Liver (tissue), 8 donors: ENCODE measurements at regions not wholly inside any gene's neighbourhood (a gene's known extent, or its start where the extent isn't known, plus 50 kb on each side); places are given as distances from the start of the nearest gene placed in this dataset.

ENCODE experiments used
- DNase-seq: peaks from one replicate; pipeline ENCODE4 v3.0.0-alpha.2; 2017; ENCODE audit warnings: low spot score
- H3K27ac ChIP-seq, 2 donors: one replicate each; pipeline ENCODE4 v1.7.0; 2013; ENCODE audit warnings: inconsistent platforms in 2 of 2, low read length in 2 of 2, control low read depth in 1 of 2, low read depth in 1 of 2, mild to moderate bottlenecking in 1 of 2
- H3K27me3 ChIP-seq, 4 donors: one replicate each; pipeline versions ENCODE4 v1.6.1 to v1.7.0; 2013; ENCODE audit warnings: low read length in 3 of 4, inconsistent platforms in 1 of 4, mild to moderate bottlenecking in 1 of 4, moderate library complexity in 1 of 4; ENCODE audit not compliant: control insufficient read depth in 4 of 4, insufficient read depth in 4 of 4
- H3K36me3 ChIP-seq, 4 donors: one replicate each; pipeline versions ENCODE4 v1.6.1 to v1.7.0; 2013; ENCODE audit warnings: low read length in 3 of 4, mild to moderate bottlenecking in 3 of 4, low read depth in 1 of 4, moderate library complexity in 1 of 4; ENCODE audit not compliant: control insufficient read depth in 4 of 4, insufficient read depth in 3 of 4
- H3K4me1 ChIP-seq, 4 donors: one replicate each; pipeline versions ENCODE4 v1.6.1 to v1.7.0; 2013; ENCODE audit warnings: low read length in 3 of 4, mild to moderate bottlenecking in 3 of 4, moderate library complexity in 1 of 4; ENCODE audit not compliant: control insufficient read depth in 4 of 4, insufficient read depth in 4 of 4
- H3K4me3 ChIP-seq, 3 donors: one replicate each; pipeline versions ENCODE4 v1.6.1 to v1.7.0; 2013; ENCODE audit warnings: low read length in 3 of 3, control low read depth in 1 of 3, low read depth in 1 of 3, mild to moderate bottlenecking in 1 of 3
- H3K9ac ChIP-seq, 2 donors: one replicate each; pipeline ENCODE4 v1.7.0; 2013; ENCODE audit warnings: low read length in 2 of 2, mild to moderate bottlenecking in 2 of 2, moderate library complexity in 2 of 2, control low read depth in 1 of 2, low read depth in 1 of 2
- H3K9me3 ChIP-seq, 4 donors: one replicate each; pipeline versions ENCODE4 v1.6.1 to v1.7.0; 2013; ENCODE audit warnings: low read length in 3 of 4; ENCODE audit not compliant: control insufficient read depth in 4 of 4
- CTCF ChIP-seq: fragments of 150-350 bp; IDR thresholded peaks from 2 replicates; pipeline ENCODE4 v1.5.1; 2017; ENCODE audit warnings: improper control_type of control experiment, low read depth, low read length; ENCODE audit not compliant: missing input control
- FOXA1 ChIP-seq: IDR thresholded peaks from 2 replicates; pipeline ENCODE4 v1.6.1; 2016; ENCODE audit warnings: antibody characterized with exemption
- GABPA ChIP-seq, 2 donors: IDR thresholded peaks in 1 of 2; conservative IDR thresholded peaks in 1 of 2; 2 replicates each; pipeline ENCODE4 v1.6.1; 2016; ENCODE audit warnings: antibody characterized with exemption in 2 of 2, mild to moderate bottlenecking in 1 of 2, moderate library complexity in 1 of 2
- HNF4A ChIP-seq, 2 donors: conservative IDR thresholded peaks; 2 replicates each; pipeline ENCODE4 v1.6.1; 2016; ENCODE audit warnings: antibody characterized with exemption in 2 of 2, mild to moderate bottlenecking in 2 of 2
- HNF4G ChIP-seq: IDR thresholded peaks from 2 replicates; pipeline ENCODE4 v1.6.1; 2016; ENCODE audit warnings: antibody characterized with exemption
- NR2F2 ChIP-seq: IDR thresholded peaks from 2 replicates; pipeline ENCODE4 v1.6.1; 2016; ENCODE audit warnings: antibody characterized with exemption
- RXRA ChIP-seq, 2 donors: IDR thresholded peaks; 2 replicates each; pipeline ENCODE4 v1.6.1; 2017 to 2018; ENCODE audit warnings: antibody characterized with exemption in 2 of 2, mild to moderate bottlenecking in 1 of 2
- SP1 ChIP-seq: IDR thresholded peaks from 2 replicates; pipeline ENCODE4 v1.6.1; 2018; ENCODE audit warnings: antibody characterized with exemption, mild to moderate bottlenecking
- TAF1 ChIP-seq: conservative IDR thresholded peaks from 2 replicates; pipeline ENCODE4 v1.6.1; 2016; ENCODE audit warnings: antibody characterized with exemption, mild to moderate bottlenecking
- YY1 ChIP-seq: IDR thresholded peaks from 2 replicates; pipeline ENCODE4 v1.6.1; 2016; ENCODE audit warnings: antibody characterized with exemption, mild to moderate bottlenecking
- WGBS: extraction: QIAGEN DNeasy Blood & Tissue Kit; methylation state at CpG from one replicate; pipeline ENCODE4 v1.1.7; 2013; 5-methylcytosine and 5-hydroxymethylcytosine counted together
- TF ChIP-seq, protein P1 (sequence below): IDR thresholded peaks from 2 replicates; pipeline ENCODE4 v1.6.1; 2016; ENCODE audit warnings: antibody characterized with exemption, mild to moderate bottlenecking
- TF ChIP-seq, protein P2 (sequence below): IDR thresholded peaks from 2 replicates; pipeline ENCODE4 v1.6.1; 2016; ENCODE audit warnings: antibody characterized with exemption
- donor health status: healthy.
- donor health status: healthy.
- donor health status: healthy.
- donor health status: healthy.
- donor health status: healthy.

DNA sequence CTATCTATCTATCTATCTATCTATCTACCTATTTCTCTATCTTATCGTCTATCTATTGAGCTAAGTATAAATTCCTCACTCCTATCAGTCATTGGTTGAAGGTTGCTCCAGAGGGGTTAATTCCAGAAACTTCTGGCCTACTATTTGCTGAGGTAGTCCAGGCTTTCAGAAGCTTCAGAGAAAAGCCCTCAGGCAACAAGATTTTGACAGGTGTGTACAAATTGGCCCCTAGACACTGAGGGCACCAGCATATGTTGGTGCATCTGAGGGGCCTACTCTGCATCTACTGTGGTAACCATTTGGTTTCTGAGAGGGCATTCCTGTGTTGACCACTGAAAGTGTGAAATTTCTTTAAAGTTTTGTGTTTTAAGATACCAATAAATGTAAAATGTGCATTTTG is 265.2 kb upstream of the B3GALT2 start (continued):
- TF ChIP-seq, protein P1, sequence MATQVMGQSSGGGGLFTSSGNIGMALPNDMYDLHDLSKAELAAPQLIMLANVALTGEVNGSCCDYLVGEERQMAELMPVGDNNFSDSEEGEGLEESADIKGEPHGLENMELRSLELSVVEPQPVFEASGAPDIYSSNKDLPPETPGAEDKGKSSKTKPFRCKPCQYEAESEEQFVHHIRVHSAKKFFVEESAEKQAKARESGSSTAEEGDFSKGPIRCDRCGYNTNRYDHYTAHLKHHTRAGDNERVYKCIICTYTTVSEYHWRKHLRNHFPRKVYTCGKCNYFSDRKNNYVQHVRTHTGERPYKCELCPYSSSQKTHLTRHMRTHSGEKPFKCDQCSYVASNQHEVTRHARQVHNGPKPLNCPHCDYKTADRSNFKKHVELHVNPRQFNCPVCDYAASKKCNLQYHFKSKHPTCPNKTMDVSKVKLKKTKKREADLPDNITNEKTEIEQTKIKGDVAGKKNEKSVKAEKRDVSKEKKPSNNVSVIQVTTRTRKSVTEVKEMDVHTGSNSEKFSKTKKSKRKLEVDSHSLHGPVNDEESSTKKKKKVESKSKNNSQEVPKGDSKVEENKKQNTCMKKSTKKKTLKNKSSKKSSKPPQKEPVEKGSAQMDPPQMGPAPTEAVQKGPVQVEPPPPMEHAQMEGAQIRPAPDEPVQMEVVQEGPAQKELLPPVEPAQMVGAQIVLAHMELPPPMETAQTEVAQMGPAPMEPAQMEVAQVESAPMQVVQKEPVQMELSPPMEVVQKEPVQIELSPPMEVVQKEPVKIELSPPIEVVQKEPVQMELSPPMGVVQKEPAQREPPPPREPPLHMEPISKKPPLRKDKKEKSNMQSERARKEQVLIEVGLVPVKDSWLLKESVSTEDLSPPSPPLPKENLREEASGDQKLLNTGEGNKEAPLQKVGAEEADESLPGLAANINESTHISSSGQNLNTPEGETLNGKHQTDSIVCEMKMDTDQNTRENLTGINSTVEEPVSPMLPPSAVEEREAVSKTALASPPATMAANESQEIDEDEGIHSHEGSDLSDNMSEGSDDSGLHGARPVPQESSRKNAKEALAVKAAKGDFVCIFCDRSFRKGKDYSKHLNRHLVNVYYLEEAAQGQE, result no peak
- TF ChIP-seq, protein P2, sequence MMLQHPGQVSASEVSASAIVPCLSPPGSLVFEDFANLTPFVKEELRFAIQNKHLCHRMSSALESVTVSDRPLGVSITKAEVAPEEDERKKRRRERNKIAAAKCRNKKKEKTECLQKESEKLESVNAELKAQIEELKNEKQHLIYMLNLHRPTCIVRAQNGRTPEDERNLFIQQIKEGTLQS, result no peak
- no peak for TF ChIP-seq RXRA (IDR thresholded peaks at IDR 0.05)
- TF ChIP-seq NR2F2, result no peak
- no peak for TF ChIP-seq TAF1
- no peak for TF ChIP-seq HNF4A (conservative IDR thresholded peaks at IDR 0.05)
- no peak for TF ChIP-seq SP1

- no peak overlapping the region for H3K4me3 ChIP-seq
- 76% methylated on average over 1 of the region's 1 CpG for WGBS
Observed at GRCh38 chr1:193451001-193451400, 264.6 kb upstream of the B3GALT2 start.

GRCh38 chr1:193448682-193449461 is 262.5 kb upstream of the B3GALT2 start:
- no peaks in the 10 kb centered on the region for H3K27me3 ChIP-seq
- 65% methylated on average over 5 of the region's 5 CpGs for WGBS
- no peaks in the 10 kb centered on the region for H3K9me3 ChIP-seq
- no peak for DNase-seq
- TF ChIP-seq CTCF, result no peak
- TF ChIP-seq HNF4G, result no peak
- TF ChIP-seq, protein P2, result no peak
- no peak for TF ChIP-seq FOXA1
- TF ChIP-seq, protein P1, result no peak
- H3K27ac ChIP-seq, result no peak overlapping the region
- no peak overlapping the region for H3K4me3 ChIP-seq
- no peaks in the 10 kb centered on the region for H3K4me1 ChIP-seq
- no peak overlapping the region for H3K9ac ChIP-seq
- H3K36me3 ChIP-seq, result no peaks in the 10 kb centered on the region

More at GRCh38 chr1:193451001-193451400, 264.6 kb upstream of the B3GALT2 start:
- no peaks in the 10 kb centered on the region for H3K4me1 ChIP-seq
- no peaks in the 10 kb centered on the region for H3K9me3 ChIP-seq
- no peak overlapping the region for H3K9ac ChIP-seq
- H3K27me3 ChIP-seq, result no peaks in the 10 kb centered on the region
- H3K27ac ChIP-seq, result no peak overlapping the region
- DNase-seq, result no peak
- H3K36me3 ChIP-seq, result no peaks in the 10 kb centered on the region
- TF ChIP-seq HNF4A (conservative IDR thresholded peaks at IDR 0.05) (no peak), GABPA (IDR thresholded peaks at IDR 0.05 in 1 of 2, conservative IDR thresholded peaks at IDR 0.05 in 1 of 2) (no peak), YY1 (no peak)
